ENCODE measurements at regions not wholly inside any gene's neighbourhood (a gene's known extent, or its start where the extent isn't known, plus 50 kb on each side); places are given as distances from the start of the nearest gene placed in this dataset.

DNA sequence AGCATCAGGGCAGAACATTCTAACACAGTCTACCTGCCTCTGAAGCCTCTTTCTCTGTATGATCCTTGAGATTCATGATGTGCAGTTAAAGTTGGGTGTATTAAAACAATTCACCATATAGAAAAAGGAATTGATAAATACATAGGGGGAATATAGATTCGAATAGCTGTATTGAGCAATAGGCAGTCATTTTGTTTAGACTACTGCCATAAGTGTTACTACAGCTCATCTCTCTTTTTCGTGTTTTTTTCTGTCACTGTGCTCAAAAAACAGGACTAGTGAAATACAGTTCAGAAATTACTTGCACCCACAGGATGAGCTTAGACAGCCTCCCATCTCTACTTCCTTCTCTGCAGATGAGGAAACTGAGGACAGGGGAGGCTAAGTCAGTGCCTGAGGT is 144.6 kb upstream of the FBN2 start:
- no peak overlapping the region for H3K4me3 ChIP-seq (replicated peaks in 1 of 3; ENCODE audit: low read depth in 2 of 3, low read length in 3 of 3)
- H3K79me2 ChIP-seq (ENCODE audit: insufficient read depth, low read length): no peaks in the 10 kb centered on the region
- intact Hi-C loops (cut with micrococcal nuclease): no loop called here
- H2AFZ ChIP-seq (ENCODE audit: insufficient read depth, low read depth, low read length, poor library complexity, severe bottlenecking): no peak overlapping the region
- no peak overlapping the region for H3K4me2 ChIP-seq (replicated peaks; ENCODE audit: extremely low read depth, low read length, poor library complexity, severe bottlenecking)
- Mint-ChIP-seq H3K27ac (no peak overlapping the region), H3K27me3 (ENCODE audit: low read depth in 3 of 3) (peaks cover 1 to 4% (median 2%) of the 10 kb centered on the region in 3 donors), H3K9me3 (no peaks in the 10 kb centered on the region), H3K4me1 (no peaks in the 10 kb centered on the region), H3K4me3 (no peak overlapping the region), H3K36me3 (no peaks in the 10 kb centered on the region)
- H3K27me3 ChIP-seq (ENCODE audit: control insufficient read depth in 2 of 2, insufficient read depth in 2 of 2, low read length in 2 of 2): no peaks in the 10 kb centered on the region
- no peaks in the 10 kb centered on the region for H3K9me3 ChIP-seq (replicated peaks in 1 of 2; ENCODE audit: control insufficient read depth in 1 of 2, insufficient read depth in 1 of 2, low read length in 2 of 2)
- no peaks in the 10 kb centered on the region for H4K20me1 ChIP-seq (ENCODE audit: insufficient read depth, low read length)
- no peak overlapping the region for H3K27ac ChIP-seq (ENCODE audit: low read depth in 1 of 2, low read length in 2 of 2)
- TF ChIP-seq, protein P1, sequence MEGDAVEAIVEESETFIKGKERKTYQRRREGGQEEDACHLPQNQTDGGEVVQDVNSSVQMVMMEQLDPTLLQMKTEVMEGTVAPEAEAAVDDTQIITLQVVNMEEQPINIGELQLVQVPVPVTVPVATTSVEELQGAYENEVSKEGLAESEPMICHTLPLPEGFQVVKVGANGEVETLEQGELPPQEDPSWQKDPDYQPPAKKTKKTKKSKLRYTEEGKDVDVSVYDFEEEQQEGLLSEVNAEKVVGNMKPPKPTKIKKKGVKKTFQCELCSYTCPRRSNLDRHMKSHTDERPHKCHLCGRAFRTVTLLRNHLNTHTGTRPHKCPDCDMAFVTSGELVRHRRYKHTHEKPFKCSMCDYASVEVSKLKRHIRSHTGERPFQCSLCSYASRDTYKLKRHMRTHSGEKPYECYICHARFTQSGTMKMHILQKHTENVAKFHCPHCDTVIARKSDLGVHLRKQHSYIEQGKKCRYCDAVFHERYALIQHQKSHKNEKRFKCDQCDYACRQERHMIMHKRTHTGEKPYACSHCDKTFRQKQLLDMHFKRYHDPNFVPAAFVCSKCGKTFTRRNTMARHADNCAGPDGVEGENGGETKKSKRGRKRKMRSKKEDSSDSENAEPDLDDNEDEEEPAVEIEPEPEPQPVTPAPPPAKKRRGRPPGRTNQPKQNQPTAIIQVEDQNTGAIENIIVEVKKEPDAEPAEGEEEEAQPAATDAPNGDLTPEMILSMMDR (IDR thresholded peaks at IDR 0.05): no peak
- no peaks in the 10 kb centered on the region for H3K36me3 ChIP-seq (replicated peaks in 1 of 2; ENCODE audit: control insufficient read depth in 1 of 2, insufficient read depth in 2 of 2, low read length in 2 of 2)
- H3K4me1 ChIP-seq (ENCODE audit: control insufficient read depth in 1 of 2, insufficient read depth in 2 of 2, low read length in 2 of 2): no peaks in the 10 kb centered on the region
- WGBS (ENCODE audit: insufficient coverage): no CpG with 5 or more reads among the region's 2 CpGs
- no peak overlapping the region for H3K9ac ChIP-seq (ENCODE audit: insufficient read depth, low read length, poor library complexity, severe bottlenecking)
- no peak for DNase-seq

DNA sequence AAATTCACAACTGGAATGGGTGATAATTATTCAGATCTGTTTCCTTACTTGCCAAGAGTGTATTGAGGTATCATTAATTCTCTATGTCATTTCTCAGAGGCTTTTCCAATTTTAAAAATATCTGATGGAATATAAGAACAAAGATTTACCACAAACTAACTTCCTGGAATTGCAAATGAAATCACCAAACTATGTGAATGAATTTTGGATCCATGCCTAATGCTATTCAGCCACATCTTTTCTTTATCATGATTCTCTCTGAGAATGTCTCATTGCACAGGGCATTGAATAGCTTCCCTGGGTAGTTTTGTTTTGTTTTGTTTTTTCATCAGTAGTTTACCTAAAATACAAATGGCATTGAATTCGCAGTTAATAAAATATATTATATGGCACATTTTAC is 146.9 kb upstream of the FBN2 start:
- H3K27ac ChIP-seq (ENCODE audit: low read depth in 1 of 2, low read length in 2 of 2): no peak overlapping the region
- H2AFZ ChIP-seq (ENCODE audit: insufficient read depth, low read depth, low read length, poor library complexity, severe bottlenecking): no peak overlapping the region
- H3K9ac ChIP-seq (ENCODE audit: insufficient read depth, low read length, poor library complexity, severe bottlenecking): no peak overlapping the region
- no peak overlapping the region for H3K4me3 ChIP-seq (replicated peaks in 1 of 3; ENCODE audit: low read depth in 2 of 3, low read length in 3 of 3)
- no CpG with 5 or more reads among the region's 1 CpG for WGBS (ENCODE audit: insufficient coverage)
- H3K9me3 ChIP-seq (replicated peaks in 1 of 2; ENCODE audit: control insufficient read depth in 1 of 2, insufficient read depth in 1 of 2, low read length in 2 of 2): no peaks in the 10 kb centered on the region
- no peak for DNase-seq
- Mint-ChIP-seq H3K4me3 (no peak overlapping the region), H3K4me1 (no peaks in the 10 kb centered on the region), H3K9me3 (no peaks in the 10 kb centered on the region), H3K27ac (no peak overlapping the region), H3K27me3 (ENCODE audit: low read depth in 3 of 3) (peaks cover 0 to 2% (median 0%) of the 10 kb centered on the region in 3 donors), H3K36me3 (no peaks in the 10 kb centered on the region)
- no peaks in the 10 kb centered on the region for H3K27me3 ChIP-seq (ENCODE audit: control insufficient read depth in 2 of 2, insufficient read depth in 2 of 2, low read length in 2 of 2)
- H4K20me1 ChIP-seq (ENCODE audit: insufficient read depth, low read length): no peaks in the 10 kb centered on the region
- no peak overlapping the region for H3K4me2 ChIP-seq (replicated peaks; ENCODE audit: extremely low read depth, low read length, poor library complexity, severe bottlenecking)
- TF ChIP-seq, protein P1 (IDR thresholded peaks at IDR 0.05): no peak
- H3K79me2 ChIP-seq (ENCODE audit: insufficient read depth, low read length): no peaks in the 10 kb centered on the region
- H3K4me1 ChIP-seq (ENCODE audit: control insufficient read depth in 1 of 2, insufficient read depth in 2 of 2, low read length in 2 of 2): no peaks in the 10 kb centered on the region
- H3K36me3 ChIP-seq (replicated peaks in 1 of 2; ENCODE audit: control insufficient read depth in 1 of 2, insufficient read depth in 2 of 2, low read length in 2 of 2): no peaks in the 10 kb centered on the region
- intact Hi-C loops (cut with micrococcal nuclease): no loop called here
